ENCODE measurements at regions not wholly inside any gene's neighbourhood (a gene's known extent, or its start where the extent isn't known, plus 50 kb on each side); places are given as distances from the start of the nearest gene placed in this dataset.
"Not testable (repeated sequence)": the region's sequence is repeated elsewhere in the genome, so short reads cannot be mapped to it uniquely, and the experiment has no call there.

DNA sequence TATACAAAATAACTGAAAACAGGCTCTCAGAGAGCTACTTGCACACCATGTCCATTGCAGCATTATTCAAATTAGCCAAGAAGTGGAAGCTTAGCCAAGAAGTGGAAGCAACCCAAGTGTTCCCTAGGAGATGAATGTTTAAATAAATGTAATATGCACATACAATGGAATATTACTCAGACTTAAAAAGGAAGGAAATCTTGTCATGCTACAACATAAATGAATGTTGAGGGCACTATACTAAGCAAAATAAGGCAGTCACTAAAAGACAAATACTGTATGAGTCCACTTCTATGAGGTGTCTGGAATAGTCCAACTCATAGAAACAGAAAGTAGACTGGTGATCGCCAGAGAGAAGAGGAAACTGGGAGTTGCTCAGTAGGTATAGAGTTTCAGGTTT, 438.1 kb downstream of the MAT2B start:
- no peak for DNase-seq

DNA sequence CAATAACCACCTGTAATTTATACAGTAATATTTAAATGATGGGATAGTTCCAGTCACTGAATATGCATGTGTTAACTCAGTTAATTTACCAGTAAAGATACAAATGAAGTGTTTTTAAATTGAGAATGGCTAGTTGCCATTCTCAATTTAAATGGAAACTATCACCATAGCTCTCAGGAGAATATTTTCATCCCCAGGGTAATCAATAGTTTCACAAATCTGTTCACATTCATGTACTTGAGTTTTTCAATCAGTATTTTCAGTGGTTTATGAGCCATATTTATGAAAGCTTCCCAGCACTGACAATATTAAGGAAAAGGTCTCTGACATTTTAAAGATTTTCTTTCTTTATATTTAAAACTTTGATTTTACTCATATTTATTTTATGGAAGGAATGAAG, 439.3 kb downstream of the MAT2B start:
- DNase-seq, result no peak

DNA sequence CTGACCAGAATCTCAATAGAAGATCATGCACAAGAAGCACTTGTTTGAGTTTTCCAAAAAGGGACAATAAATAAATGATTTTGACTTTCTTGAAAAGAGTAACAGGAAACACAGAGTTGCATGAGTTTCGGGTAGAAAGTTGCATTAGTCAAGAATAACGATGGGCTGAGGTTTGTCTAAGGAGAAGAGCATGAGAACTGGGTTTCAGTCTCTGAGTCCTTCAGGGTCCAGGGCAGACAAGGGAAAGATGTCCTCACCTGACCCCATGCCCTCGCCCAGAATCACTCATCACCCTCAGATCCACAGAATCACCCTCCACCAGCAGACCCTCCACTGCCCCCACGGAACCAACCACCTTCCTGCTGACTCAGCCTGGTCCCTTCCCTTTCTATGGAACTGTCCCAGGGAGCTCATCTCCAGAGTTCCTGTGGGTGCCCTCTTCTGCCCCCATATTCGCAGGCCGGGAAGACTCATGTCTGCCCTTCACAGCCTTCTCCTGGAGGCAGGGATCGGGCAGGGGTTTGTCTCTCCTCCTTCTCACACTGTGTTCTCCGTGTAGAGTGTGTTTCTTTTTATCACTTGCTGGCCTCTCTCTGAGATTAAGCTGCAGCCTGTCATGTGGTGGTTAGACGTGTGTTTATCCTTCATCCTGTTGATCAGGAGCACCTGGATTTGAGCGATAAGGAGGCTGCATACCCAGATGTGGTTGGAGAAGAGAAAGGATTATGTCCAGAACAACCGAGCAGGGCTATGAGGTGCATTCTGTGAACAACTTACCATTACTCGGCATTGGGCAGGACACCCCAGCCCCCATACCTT, 442.6 kb downstream of the MAT2B start:
- no peak for DNase-seq

DNA sequence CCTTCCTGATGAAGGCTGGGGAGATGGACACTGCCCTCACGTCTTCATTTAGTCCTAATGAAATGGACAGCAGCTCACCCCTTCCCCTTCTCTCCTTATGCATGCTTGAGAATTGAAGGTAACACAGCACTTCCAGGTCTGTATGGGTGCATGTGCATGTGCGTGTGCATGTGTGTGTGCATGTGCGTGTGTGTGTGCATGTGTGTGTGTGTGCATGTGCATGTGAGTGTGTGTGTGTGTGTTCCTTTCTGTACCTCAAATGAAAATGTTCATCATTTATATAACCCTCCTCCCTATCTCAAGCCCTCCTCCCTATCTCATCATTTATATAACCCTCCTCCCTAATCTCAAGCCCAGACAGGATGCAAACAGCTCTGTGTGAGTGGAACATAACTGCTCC, 444.8 kb downstream of the MAT2B start:
- no peak for DNase-seq

DNA sequence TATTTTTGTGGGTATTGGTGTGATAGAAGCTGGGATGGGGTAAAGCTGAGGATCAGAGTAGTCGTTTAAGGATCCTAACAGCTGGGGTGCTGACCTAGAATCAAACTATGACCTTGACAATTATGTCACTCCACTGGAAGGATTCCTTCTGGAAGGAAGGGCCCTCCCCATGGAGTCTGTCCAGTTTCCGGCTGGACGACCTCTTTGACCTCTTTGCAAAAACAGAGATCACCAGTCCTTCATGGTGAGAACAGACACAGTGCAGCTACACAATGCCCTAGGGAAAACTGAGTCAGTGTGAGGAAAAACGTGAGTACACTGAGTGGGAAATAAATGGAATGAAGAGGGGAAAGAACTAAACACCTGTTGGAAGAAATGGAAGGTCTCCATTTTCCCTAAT, 445.6 kb downstream of the MAT2B start:
- DNase-seq, result no peak

DNA sequence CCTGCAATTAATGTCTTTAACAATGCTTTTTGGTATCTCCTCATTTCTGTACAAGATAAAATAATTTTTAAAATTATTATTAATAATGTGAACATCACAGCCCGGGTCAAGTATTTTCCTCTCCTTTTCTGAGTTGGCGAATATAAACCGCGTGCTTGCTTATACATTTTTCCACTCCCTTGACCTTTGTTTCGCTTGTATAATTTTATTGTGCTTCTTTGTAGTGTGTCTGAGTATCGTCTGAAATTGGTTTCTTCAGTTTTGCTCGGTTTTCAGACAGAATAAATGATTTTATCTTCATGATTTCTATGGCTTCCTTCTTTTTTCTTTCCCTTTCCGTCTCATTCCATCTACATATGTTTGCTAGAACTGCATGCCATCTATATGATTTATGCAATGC, 448.5 kb downstream of the MAT2B start:
- no peak for DNase-seq

DNA sequence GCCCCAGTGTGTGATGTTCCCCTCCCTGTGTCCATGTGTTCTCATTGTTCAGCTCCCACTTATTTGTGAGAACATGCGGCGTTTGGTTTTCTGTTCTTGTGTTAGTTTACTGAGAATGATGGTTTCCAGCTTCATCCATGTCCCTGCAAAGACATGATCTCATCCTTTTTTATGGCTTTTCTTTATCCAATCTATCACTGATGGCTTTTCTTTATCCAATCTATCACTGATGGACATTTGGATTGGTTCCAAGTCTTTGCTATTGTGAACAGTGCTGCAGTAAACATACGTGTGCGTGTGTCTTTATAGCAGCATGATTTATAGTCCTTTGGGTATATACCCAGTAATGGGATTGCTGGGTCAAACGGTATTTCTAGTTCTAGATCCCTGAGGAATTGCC, 455.8 kb downstream of the MAT2B start:
- DNase-seq, result not testable (repeated sequence)

DNA sequence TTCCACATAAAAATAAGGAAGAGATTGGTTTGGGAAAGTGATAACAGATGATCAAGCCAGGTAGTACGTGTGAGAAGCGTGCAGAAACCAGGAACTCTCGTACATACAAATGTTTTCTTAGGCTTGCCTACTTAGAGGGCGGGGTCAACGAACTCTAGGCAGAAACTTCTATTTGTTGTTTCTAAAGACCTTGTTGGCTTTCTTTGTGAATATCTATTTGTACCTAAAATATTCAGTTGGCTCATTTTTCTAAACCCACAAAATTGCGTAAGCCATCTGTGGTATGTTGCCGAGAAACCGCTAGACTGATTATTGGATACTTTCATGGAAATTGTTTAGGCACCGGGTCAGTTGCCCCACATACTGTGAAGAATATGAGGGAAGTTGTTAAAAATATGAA, 458.5 kb downstream of the MAT2B start:
- no peak for DNase-seq

DNA sequence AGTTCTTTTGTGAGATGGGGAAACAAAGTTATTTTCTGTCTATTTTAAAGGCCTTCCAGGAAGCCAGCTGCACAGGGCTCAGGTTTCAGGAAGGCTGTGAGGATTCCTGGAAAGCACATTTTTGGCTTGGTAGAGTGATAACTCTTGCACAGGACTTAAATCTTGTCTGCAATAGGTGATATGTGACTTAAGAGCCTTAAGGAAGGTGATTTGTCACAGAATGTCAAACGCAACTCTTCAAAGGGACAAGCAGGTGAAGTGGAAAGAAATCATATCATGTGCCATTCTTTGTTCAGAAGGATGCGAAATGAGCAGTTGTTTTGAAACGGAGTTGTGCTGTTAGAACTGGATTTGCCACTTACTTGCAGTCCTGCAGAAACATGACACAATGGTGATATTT, 459.3 kb downstream of the MAT2B start:
- DNase-seq, result no peak

DNA sequence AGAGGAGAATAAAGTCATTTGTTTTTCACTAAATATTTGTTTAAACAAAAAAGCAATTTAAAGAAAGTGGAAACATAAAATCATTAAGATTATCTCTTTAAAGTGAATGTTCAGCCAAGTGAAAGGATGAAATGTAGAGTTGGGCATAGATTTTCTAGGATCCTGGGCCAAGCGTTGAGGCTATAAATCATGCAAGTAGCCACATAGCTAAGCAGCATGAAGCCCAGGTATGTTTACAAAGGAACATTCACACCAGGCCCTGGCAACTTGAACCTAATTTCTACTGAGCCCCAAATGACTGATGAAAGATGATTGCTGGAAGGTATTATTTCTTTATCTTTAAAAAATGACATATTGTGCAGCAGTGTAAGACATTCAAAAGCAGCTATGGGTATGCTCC, 461.8 kb downstream of the MAT2B start:
- DNase-seq, result no peak

DNA sequence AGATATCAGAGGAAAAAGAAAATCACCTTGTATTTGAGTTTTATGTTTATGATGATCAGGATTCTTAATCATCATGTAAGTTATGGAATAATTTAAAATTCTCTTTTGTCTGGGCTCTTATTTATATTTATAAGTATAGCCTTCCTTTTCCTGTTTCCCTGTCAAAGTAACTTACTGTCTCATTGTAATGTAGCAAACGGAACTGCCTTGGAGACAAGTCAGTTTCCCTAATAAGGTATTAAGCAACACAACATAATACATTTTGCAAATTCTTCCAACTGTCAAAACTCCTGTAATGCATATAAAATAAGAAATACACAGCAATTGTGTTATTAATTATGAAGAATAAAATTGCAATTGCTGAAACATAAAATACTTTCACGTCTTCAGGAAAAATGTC, 463.2 kb downstream of the MAT2B start:
- DNase-seq, result no peak

DNA sequence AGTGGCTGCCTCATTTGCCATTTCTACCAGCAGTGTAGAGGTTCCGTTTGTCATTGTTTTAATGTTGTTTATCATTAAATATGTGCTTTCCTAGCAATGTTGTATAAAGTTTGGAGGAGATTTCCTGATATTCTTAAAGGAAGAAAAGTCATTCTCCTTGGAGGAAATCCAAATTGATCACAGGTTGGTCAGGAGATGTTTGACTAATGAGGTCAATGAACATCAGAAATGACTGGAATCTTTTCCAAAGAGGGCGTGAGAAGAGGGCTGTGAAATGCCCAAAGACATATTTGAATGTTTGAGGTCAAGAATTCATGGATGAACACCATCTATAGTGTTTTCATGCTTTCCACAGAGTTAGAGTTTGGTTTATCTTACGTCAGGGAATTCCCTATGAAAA, 471.3 kb downstream of the MAT2B start:
- DNase-seq, result no peak

DNA sequence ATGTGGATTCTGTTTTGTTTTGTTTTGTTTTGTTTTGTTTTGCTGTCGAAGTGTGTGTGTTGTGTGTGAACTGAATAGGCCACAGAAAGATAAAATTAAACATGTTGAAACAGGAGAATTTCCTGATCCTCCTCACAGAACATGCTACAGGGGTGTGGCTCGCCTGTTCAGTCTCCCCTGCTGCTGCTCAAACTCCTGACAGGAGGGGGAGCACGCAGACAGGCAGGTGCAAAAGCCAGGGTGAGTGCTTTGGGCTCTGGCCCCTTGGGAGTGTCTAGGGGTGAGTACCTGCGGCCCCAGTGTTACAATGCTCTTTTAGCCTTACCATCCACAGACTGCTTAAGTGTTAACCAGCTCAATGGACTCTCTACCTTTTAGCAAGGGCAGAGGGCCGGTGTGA, 473.5 kb downstream of the MAT2B start:
- DNase-seq, result no peak

DNA sequence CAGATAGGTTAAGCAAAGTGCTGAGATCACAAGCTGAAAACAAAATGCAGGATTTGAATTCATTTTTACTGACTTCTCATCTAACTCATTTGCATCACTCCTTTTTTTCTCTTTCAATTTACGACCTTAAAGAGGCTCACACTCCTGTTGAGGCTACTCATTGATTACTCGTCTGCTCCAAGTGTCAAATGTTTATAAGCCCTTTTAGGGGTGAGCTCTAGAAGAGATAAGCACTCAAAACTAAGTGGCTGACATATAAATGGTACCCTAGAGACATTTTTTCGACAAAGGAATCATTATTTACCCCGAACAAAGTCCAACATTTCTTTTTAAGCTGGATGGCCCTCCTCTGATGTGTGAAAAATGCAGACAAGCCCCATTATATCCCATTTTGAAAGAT, 483.1 kb downstream of the MAT2B start:
- no peak for DNase-seq

DNA sequence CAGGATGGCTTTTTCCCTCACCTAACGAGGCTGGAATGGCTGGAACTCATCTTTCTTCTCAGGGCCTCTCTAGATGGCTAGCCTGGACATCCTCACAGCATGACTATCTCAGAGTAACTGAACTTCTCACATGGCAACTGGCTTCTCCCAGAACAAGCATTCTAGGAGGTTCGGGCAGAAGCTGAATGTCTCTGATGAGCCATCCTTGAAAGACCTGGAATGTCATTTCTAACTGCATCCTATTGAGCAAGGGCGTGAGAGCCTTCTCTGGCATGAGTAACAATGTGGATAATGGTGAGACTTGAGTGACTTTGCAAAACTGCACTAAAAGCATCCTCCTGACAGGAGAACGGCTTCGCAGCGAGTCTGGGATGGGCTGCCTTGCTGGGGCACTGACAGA, 487.7 kb downstream of the MAT2B start:
- DNase-seq, result no peak

DNA sequence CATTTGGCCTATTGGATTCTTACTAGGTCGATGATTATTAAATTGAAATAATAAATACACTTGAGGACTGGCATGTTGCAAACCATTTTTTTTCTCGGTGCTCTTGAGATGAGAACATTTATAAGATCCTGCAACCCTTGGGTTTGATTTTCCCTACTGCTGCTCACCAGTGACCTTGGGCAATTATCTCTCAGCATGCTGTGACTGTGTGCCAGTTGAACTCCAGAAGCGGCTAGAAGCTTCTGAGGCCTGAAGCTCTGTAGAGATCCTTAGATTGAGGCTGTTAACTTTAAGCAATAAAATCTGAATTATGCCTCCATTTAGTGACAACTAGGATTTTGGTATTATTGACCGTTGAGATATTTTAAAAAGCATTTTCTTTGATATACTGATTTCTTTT, 489.8 kb downstream of the MAT2B start:
- DNase-seq, result no peak

DNA sequence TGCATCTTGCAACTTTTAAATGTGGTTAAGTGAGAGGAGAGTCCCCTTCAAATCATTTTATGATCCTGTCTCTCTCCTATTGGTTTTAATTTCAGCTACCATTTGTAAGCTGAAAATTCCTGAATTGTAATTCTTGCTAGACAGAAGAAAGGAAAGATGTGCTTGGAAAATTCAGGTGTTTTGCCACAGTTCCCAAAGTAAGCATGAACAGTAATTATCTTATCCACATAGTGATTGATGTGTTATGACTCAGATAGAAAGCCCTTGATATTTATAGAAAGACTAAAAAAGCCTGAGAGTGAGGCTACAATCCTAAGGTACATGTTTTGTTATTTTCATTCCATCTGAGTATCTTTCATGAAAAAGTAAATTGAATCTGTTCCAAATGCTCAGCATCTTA, 492.5 kb downstream of the MAT2B start:
- no peak for DNase-seq

DNA sequence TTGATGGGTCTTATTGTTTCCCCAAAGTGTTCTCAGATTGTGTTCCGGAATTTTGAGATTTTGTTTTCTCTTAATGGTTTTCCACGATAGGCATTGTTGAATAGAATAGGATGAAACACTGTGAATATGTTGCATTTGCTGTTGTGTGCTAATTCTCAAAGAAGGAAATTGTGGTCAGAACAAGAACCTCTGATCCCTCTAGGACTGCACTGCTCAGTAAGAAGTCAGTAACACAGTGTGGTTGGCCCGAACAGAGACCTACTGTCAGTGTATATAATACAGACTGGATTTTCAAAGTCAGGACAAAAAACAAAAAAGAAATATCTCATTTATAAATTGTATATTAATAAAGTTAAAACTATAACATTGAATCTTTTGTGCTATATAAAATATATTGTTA, 494.8 kb downstream of the MAT2B start:
- DNase-seq, result no peak

DNA sequence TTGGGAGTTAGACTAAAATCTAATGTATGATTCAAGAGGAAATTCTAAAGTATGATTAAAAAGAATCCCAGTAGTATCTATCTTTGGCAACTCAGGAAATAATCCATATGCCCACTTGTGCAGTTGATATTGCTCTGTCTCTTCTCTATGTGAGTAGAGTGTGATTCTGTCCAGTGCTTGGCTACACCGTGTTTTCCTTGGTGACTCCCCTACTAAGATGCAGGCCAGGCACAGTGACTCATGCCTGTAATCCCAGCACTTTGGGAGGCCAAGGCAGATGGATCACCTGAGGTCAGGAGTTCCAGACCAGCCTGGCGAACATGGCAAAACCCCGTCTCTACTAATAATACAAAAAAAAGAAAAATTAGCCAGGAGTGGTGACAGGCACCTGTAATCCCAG, 495.4 kb downstream of the MAT2B start:
- no peak for DNase-seq

DNA sequence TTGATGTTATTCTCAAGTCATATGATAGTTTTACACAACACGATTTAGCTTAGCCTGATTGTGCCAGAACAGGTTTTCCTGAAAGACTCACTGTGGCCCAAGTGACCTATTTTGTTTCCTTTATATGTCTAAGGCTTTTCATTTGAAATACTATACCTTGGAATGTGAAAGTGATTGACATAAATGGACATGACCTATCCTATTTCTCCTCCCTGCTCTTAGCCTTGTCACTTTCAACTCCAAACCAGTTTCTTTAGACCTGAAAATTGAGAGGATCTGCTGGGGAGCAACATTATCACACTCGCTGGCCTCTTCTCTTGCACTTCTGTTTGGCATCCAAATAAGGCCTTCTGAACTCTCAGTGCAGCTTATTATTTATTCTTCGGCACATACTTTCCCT, 496.8 kb downstream of the MAT2B start:
- DNase-seq, result no peak

DNA sequence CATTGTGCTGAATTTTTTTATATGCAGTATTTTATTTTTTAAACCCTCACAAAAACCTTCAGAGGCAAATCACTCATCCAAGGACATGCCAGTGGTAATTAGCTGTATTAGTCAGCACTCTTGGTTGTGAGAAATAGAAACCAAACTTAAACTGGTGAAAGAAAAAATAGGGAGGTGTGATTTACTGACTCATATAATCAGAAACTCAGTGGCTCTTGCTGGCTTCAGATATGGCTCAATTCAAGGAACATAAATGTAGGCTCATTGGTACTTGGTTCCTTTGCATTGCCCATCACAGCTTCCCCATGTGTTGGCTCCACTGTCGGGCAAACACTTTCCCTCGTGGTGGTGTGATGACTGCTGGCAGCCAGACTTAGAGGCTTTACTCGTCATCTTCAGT, 497.2 kb downstream of the MAT2B start:
- DNase-seq, result peak in 12 of 58 donors; percentile 0 to 31 (median 5)

DNA sequence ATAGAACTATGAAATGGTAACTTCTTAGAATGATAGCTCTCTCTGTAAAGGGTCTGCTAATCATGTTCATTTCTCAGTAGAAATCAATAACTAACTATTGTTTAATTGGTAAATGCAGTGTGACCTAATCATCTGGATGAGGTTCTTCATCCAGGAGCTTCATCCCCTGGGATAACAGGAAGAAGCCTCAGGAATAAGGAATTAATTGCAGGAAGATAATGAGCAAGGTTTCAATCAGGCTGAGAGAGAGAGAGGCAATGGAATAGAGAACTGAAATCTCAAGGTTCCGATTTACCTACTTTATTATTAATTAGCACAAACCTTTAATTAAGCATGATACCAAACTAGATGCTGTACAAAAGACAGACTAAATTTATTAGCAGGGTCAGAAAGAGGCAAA, 499.7 kb downstream of the MAT2B start:
- DNase-seq, result no peak

DNA sequence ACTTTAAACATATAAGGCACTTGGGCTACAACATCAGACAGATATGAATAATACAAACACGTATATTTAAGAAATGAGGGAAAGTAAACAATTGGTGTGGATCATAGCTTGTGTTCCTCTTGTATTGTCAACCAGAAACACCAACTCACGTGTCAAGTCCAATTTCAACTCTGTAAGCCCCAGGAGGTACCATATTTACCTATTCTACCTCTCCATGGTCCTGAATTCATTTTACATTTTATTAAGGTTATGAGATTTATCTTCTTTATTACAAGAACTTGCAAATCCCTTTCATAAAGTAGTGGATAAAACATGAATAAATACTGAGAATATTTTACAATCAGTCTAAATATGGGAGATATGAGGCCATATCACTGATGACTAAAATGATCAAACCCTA, 501.6 kb downstream of the MAT2B start:
- DNase-seq, result no peak

DNA sequence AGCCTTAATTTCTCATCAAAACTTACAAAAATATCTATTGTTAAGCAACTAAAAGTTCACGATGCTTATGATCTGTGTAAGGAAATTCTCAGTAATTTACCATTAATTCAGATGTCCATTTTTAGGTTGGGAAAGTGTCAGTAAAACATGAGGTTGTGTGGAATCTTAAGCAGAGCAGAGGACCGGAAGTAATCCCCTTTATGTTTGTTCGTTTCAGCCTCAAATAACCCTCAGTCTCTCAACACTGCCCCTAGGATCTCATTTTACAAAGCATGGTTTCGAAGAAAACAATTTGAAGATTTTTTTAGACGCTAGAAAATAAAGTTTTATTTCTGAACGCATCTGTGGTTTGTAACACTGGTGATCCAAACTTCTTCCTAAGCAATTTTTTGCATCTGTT, 504.2 kb downstream of the MAT2B start:
- DNase-seq, result no peak
